GM23338 (cell line): ENCODE measurements at regions not wholly inside any gene's neighbourhood (a gene's known extent, or its start where the extent isn't known, plus 50 kb on each side); places are given as distances from the start of the nearest gene placed in this dataset.

Experiments used
- CREB1 ChIP-seq: fragments of 250-450 bp; sonication (Bioruptor Pico); IDR thresholded peaks from 2 replicates; pipeline ENCODE4 v1.5.0; 2020; ENCODE audit warnings: low read depth, mild to moderate bottlenecking, moderate library complexity
- CTCF ChIP-seq, 2 experiments: fragments of 200-600 bp in 1 of 2; sonication (generic) in 1 of 2; conservative IDR thresholded peaks; 2 replicates each; pipeline versions ENCODE4 v1.5.1 to v1.6.1; 2016 to 2017; ENCODE audit warnings: antibody characterized with exemption in 2 of 2, low read depth in 2 of 2, mild to moderate bottlenecking in 2 of 2, moderate library complexity in 1 of 2
- ETS1 ChIP-seq: IDR thresholded peaks from 2 replicates; pipeline ENCODE4 v1.6.1; 2016; ENCODE audit warnings: antibody characterized with exemption
- EZH2 ChIP-seq: fragments of 200-600 bp; sonication (generic); IDR thresholded peaks from one replicate; pipeline ENCODE4 v1.8.0; 2017; ENCODE audit warnings: antibody characterized with exemption, mild to moderate bottlenecking, low read depth; ENCODE audit not compliant: unreplicated experiment
- EZH2phosphoT487 ChIP-seq: fragments of 200-600 bp; sonication (generic); IDR thresholded peaks from one replicate; pipeline ENCODE4 v1.8.1; 2018; ENCODE audit warnings: antibody characterized with exemption; ENCODE audit not compliant: unreplicated experiment
- JUNB ChIP-seq: IDR thresholded peaks from one replicate; pipeline ENCODE4 v1.6.1; 2016; ENCODE audit warnings: antibody characterized with exemption; ENCODE audit not compliant: unreplicated experiment
- NANOG ChIP-seq: IDR thresholded peaks from 2 replicates; pipeline ENCODE4 v1.6.1; 2016; ENCODE audit warnings: antibody characterized with exemption, borderline replicate concordance
- POLR2AphosphoS5 ChIP-seq: IDR thresholded peaks from 2 replicates; pipeline ENCODE4 v1.6.1; 2016; ENCODE audit warnings: antibody characterized with exemption, low read depth
- REST ChIP-seq: IDR thresholded peaks from one replicate; pipeline ENCODE4 v1.6.1; 2018; ENCODE audit warnings: antibody characterized with exemption; ENCODE audit not compliant: unreplicated experiment
- STAT1 ChIP-seq: IDR thresholded peaks from one replicate; pipeline ENCODE4 v1.6.1; 2016; ENCODE audit warnings: antibody characterized with exemption; ENCODE audit not compliant: unreplicated experiment
- ZNF114 ChIP-seq: fragments of 250-450 bp; sonication (Bioruptor Pico); IDR thresholded peaks from 2 replicates; pipeline ENCODE4 v1.5.0; 2020; ENCODE audit warnings: mild to moderate bottlenecking, moderate library complexity

DNA sequence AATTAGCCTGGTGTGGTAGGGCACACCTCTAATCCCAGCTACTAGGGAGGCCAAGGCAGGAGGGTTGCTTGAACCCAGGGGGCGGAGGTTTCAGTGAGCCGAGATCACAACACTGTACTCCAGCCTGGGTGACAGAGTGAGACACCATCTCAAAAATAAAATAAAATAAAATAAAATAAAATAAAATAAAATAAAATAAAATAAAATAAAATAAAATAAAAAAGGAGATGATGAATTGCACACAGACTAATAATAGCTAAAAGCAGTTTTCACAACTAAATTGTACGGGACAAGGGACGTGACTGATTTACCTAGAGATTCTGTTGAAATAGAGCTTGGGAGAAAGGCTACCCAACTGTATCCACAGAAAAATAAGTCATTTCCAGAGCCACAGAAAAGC, 1471.3 kb downstream of the CDH11 start:
- TF ChIP-seq CTCF (conservative IDR thresholded peaks at IDR 0.05; ENCODE audit: low read depth in 2 of 2) (no peak), NANOG (no peak), EZH2phosphoT487 (no peak), POLR2AphosphoS5 (no peak), CREB1 (CRISPR knock-in tag) (no peak), EZH2 (no peak), REST (no peak), JUNB (no peak), STAT1 (no peak), ETS1 (no peak), ZNF114 (CRISPR knock-in tag) (no peak)
